Keratinocyte (primary cell): ENCODE measurements at regions not wholly inside any gene's neighbourhood (a gene's known extent, or its start where the extent isn't known, plus 50 kb on each side); places are given as distances from the start of the nearest gene placed in this dataset.

Source experiments
- DNase-seq: peaks from one replicate; pipeline ENCODE4 v3.0.0-alpha.2; 2011; ENCODE audit warnings: low read depth, missing footprints, low spot score
- FAIRE-seq: peaks from 2 replicates; lab custom pipeline; 2011; peaks lifted over from hg19 to GRCh38; lab: Jason Lieb, UNC
- H2AFZ ChIP-seq: 2 replicates; pipeline ENCODE4 v1.6.0; 2012; ENCODE audit warnings: low read length, control low read depth, inconsistent platforms; ENCODE audit not compliant: control insufficient read depth
- H3K27ac ChIP-seq: 2 replicates; pipeline ENCODE4 v1.5.1; 2011; ENCODE audit warnings: low read length; ENCODE audit not compliant: control insufficient read depth, insufficient read depth
- H3K27me3 ChIP-seq: 3 replicates; pipeline ENCODE4 v1.6.0; 2011; ENCODE audit warnings: low read length; ENCODE audit not compliant: control insufficient read depth, insufficient read depth; ENCODE audit errors: extremely low read depth
- H3K36me3 ChIP-seq, 2 experiments: 2 replicates in 1 of 2; 3 replicates in 1 of 2; pipeline ENCODE4 v1.5.1; 2011; ENCODE audit warnings: low read length in 2 of 2, mild to moderate bottlenecking in 1 of 2; ENCODE audit not compliant: control insufficient read depth in 2 of 2, insufficient read depth in 2 of 2; ENCODE audit errors: extremely low read depth in 1 of 2
- H3K4me1 ChIP-seq: 3 replicates; pipeline ENCODE4 v1.5.1; 2011; ENCODE audit warnings: low read length; ENCODE audit not compliant: control insufficient read depth, insufficient read depth; ENCODE audit errors: extremely low read depth
- H3K4me2 ChIP-seq: 3 replicates; pipeline ENCODE4 v1.6.0; 2011; ENCODE audit warnings: low read depth, low read length; ENCODE audit not compliant: control insufficient read depth, insufficient read depth; ENCODE audit errors: extremely low read depth
- H3K4me3 ChIP-seq, 3 experiments: fragments of 200-600 bp in 1 of 3; sonication (generic) in 1 of 3; 2 replicates in 2 of 3; 3 replicates in 1 of 3; pipeline ENCODE4 v1.5.1; 2011 to 2016; ENCODE audit warnings: low read length in 3 of 3, mild to moderate bottlenecking in 3 of 3, control low read depth in 2 of 3, inconsistent platforms in 1 of 3, low read depth in 1 of 3, mixed read lengths in 1 of 3, mixed run types in 1 of 3, moderate library complexity in 1 of 3; ENCODE audit not compliant: control insufficient read depth in 2 of 3, insufficient read depth in 2 of 3; ENCODE audit errors: extremely low read depth in 1 of 3
- H3K79me2 ChIP-seq: 2 replicates; pipeline ENCODE4 v1.6.0; 2012; ENCODE audit warnings: low read length; ENCODE audit not compliant: control insufficient read depth, insufficient read depth
- H3K9ac ChIP-seq: 3 replicates; pipeline ENCODE4 v1.6.0; 2011; ENCODE audit warnings: low read length; ENCODE audit not compliant: control insufficient read depth, insufficient read depth; ENCODE audit errors: extremely low read depth
- H3K9me1 ChIP-seq: 3 replicates; pipeline ENCODE4 v1.6.0; 2011; ENCODE audit warnings: low read length; ENCODE audit not compliant: control insufficient read depth, insufficient read depth; ENCODE audit errors: extremely low read depth
- H3K9me3 ChIP-seq: 2 replicates; pipeline ENCODE4 v1.5.1; 2012; ENCODE audit warnings: low read depth, low read length; ENCODE audit not compliant: control insufficient read depth
- H4K20me1 ChIP-seq: 3 replicates; pipeline ENCODE4 v1.6.0; 2011; ENCODE audit warnings: low read length; ENCODE audit not compliant: control insufficient read depth, insufficient read depth; ENCODE audit errors: extremely low read depth
- EZH2 ChIP-seq: IDR thresholded peaks from one replicate; pipeline ENCODE4 v1.6.1; 2012; ENCODE audit warnings: inconsistent platforms, mild to moderate bottlenecking, low read length, moderate library complexity
- dilution Hi-C: fragments of 300-500 bp; cut with MboI; formaldehyde crosslinking; loops from one replicate; pipeline ENCODE4 v1.7.0; 2020; ENCODE audit warnings: low sequenced_read_pairs; ENCODE audit not compliant: extremely low pct_ligation_motif_present
- TF ChIP-seq, protein P1 (sequence below), 3 experiments: IDR thresholded peaks in 1 of 3; conservative IDR thresholded peaks in 1 of 3; optimal IDR thresholded peaks in 1 of 3; 2 replicates in 2 of 3; 3 replicates in 1 of 3; pipeline versions ENCODE3 to v1.5.1; 2011; ENCODE audit warnings: low read length in 3 of 3, mild to moderate bottlenecking in 3 of 3, moderate library complexity in 2 of 3, control low read depth in 1 of 3, inconsistent platforms in 1 of 3; ENCODE audit not compliant: insufficient read depth in 2 of 3; ENCODE audit errors: extremely low read depth in 1 of 3

DNA sequence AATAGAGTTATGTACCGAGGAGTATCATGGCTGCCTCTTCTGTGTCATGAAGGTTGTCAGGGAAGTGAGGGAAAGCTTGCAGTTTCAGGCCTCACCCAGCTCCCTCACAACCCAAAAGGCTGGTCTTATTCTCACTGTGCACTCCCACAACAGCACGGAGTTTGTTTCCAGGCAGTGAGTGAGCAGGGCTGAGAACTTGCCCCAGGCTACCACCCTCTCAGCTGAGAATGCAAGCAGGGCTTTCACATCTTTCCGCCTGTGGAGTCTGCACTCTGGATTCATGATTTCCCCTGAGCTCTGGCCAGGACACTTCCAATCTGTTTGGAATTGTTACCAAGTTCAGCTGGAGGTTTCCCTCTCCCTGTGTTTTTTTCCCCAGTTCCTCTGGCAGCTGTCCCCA, 2284.7 kb upstream of the PCDH20 start:
- Histone ChIP-seq H3K9me3 (no peaks in the 10 kb centered on the region), H3K4me3 (no peak overlapping the region), H3K4me2 (no peak overlapping the region), H3K9me1 (no peaks in the 10 kb centered on the region), H3K9ac (no peak overlapping the region), H4K20me1 (no peaks in the 10 kb centered on the region), H2AFZ (no peak overlapping the region), H3K79me2 (no peaks in the 10 kb centered on the region), H3K27ac (no peak overlapping the region), H3K27me3 (no peaks in the 10 kb centered on the region), H3K4me1 (no peaks in the 10 kb centered on the region), H3K36me3 (no peaks in the 10 kb centered on the region)
- no peak for FAIRE-seq
- dilution Hi-C loops, result no loop called here
- DNase-seq, result no peak
- no peak for TF ChIP-seq EZH2
- TF ChIP-seq, protein P1, sequence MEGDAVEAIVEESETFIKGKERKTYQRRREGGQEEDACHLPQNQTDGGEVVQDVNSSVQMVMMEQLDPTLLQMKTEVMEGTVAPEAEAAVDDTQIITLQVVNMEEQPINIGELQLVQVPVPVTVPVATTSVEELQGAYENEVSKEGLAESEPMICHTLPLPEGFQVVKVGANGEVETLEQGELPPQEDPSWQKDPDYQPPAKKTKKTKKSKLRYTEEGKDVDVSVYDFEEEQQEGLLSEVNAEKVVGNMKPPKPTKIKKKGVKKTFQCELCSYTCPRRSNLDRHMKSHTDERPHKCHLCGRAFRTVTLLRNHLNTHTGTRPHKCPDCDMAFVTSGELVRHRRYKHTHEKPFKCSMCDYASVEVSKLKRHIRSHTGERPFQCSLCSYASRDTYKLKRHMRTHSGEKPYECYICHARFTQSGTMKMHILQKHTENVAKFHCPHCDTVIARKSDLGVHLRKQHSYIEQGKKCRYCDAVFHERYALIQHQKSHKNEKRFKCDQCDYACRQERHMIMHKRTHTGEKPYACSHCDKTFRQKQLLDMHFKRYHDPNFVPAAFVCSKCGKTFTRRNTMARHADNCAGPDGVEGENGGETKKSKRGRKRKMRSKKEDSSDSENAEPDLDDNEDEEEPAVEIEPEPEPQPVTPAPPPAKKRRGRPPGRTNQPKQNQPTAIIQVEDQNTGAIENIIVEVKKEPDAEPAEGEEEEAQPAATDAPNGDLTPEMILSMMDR (optimal IDR thresholded peaks at IDR 0.05 in 1 of 3, IDR thresholded peaks at IDR 0.05 in 1 of 3, conservative IDR thresholded peaks at IDR 0.05 in 1 of 3; ENCODE audit: extremely low read depth in 1 of 3, insufficient read depth in 2 of 3, low read length in 3 of 3), result no peak

DNA sequence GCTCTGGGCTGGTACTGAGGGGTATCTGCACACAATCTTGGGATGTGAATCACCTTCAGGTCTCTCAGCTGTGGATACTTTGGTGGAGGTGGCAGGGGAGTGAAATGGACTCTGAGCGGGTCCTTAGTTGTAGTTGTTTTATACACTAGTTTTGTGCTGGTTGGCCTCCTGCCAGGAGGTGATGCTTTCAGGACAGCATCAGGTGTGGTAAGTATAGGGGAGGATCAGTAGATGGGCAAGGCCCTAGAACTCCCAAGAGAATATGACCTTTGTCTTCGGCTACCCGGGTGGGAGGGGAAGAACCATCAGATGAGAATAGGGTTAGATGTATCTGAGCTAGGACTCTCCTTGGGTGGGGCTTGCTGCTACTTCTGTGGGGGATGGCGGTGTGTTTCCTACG, 2284.3 kb upstream of the PCDH20 start:
- H3K4me2 ChIP-seq, result no peak overlapping the region
- no peak overlapping the region for H3K9ac ChIP-seq
- no peak overlapping the region for H3K27ac ChIP-seq
- FAIRE-seq (no peak), DNase-seq (no peak)
- no peaks in the 10 kb centered on the region for H3K9me1 ChIP-seq
- H3K4me3 ChIP-seq, result no peak overlapping the region
- H3K79me2 ChIP-seq, result no peaks in the 10 kb centered on the region
- H3K36me3 ChIP-seq, result no peaks in the 10 kb centered on the region
- dilution Hi-C loops, result no loop called here
- H3K9me3 ChIP-seq, result no peaks in the 10 kb centered on the region
- H3K4me1 ChIP-seq, result no peaks in the 10 kb centered on the region
- H3K27me3 ChIP-seq, result no peaks in the 10 kb centered on the region
- H4K20me1 ChIP-seq, result no peaks in the 10 kb centered on the region
- TF ChIP-seq, protein P1 (optimal IDR thresholded peaks at IDR 0.05 in 1 of 3, IDR thresholded peaks at IDR 0.05 in 1 of 3, conservative IDR thresholded peaks at IDR 0.05 in 1 of 3; ENCODE audit: extremely low read depth in 1 of 3, insufficient read depth in 2 of 3, low read length in 3 of 3), result no peak
- TF ChIP-seq EZH2, result no peak
- no peak overlapping the region for H2AFZ ChIP-seq
